H1 (cell line): ENCODE measurements at regions not wholly inside any gene's neighbourhood (a gene's known extent, or its start where the extent isn't known, plus 50 kb on each side); places are given as distances from the start of the nearest gene placed in this dataset.

Experiments
- CREB1 ChIP-seq: IDR thresholded peaks from 2 replicates; pipeline ENCODE4 v1.6.1; 2012; ENCODE audit warnings: inconsistent platforms
- GTF2F1 ChIP-seq: IDR thresholded peaks from 2 replicates; pipeline ENCODE4 v1.6.1; 2012; ENCODE audit warnings: low read depth, low read length, improper control_type of control experiment, borderline replicate concordance
- TBP ChIP-seq: IDR thresholded peaks from 2 replicates; pipeline ENCODE4 v1.6.1; 2011; ENCODE audit warnings: low read depth, low read length, improper control_type of control experiment
- TF ChIP-seq, protein P1 (sequence below): fragments of 300-600 bp; sonication (generic); IDR thresholded peaks from 2 replicates; pipeline ENCODE4 v1.7.1; 2012; ENCODE audit warnings: low read length, moderate library complexity, mild to moderate bottlenecking, inconsistent platforms; ENCODE audit not compliant: insufficient replicate concordance

- TF ChIP-seq, protein P1, sequence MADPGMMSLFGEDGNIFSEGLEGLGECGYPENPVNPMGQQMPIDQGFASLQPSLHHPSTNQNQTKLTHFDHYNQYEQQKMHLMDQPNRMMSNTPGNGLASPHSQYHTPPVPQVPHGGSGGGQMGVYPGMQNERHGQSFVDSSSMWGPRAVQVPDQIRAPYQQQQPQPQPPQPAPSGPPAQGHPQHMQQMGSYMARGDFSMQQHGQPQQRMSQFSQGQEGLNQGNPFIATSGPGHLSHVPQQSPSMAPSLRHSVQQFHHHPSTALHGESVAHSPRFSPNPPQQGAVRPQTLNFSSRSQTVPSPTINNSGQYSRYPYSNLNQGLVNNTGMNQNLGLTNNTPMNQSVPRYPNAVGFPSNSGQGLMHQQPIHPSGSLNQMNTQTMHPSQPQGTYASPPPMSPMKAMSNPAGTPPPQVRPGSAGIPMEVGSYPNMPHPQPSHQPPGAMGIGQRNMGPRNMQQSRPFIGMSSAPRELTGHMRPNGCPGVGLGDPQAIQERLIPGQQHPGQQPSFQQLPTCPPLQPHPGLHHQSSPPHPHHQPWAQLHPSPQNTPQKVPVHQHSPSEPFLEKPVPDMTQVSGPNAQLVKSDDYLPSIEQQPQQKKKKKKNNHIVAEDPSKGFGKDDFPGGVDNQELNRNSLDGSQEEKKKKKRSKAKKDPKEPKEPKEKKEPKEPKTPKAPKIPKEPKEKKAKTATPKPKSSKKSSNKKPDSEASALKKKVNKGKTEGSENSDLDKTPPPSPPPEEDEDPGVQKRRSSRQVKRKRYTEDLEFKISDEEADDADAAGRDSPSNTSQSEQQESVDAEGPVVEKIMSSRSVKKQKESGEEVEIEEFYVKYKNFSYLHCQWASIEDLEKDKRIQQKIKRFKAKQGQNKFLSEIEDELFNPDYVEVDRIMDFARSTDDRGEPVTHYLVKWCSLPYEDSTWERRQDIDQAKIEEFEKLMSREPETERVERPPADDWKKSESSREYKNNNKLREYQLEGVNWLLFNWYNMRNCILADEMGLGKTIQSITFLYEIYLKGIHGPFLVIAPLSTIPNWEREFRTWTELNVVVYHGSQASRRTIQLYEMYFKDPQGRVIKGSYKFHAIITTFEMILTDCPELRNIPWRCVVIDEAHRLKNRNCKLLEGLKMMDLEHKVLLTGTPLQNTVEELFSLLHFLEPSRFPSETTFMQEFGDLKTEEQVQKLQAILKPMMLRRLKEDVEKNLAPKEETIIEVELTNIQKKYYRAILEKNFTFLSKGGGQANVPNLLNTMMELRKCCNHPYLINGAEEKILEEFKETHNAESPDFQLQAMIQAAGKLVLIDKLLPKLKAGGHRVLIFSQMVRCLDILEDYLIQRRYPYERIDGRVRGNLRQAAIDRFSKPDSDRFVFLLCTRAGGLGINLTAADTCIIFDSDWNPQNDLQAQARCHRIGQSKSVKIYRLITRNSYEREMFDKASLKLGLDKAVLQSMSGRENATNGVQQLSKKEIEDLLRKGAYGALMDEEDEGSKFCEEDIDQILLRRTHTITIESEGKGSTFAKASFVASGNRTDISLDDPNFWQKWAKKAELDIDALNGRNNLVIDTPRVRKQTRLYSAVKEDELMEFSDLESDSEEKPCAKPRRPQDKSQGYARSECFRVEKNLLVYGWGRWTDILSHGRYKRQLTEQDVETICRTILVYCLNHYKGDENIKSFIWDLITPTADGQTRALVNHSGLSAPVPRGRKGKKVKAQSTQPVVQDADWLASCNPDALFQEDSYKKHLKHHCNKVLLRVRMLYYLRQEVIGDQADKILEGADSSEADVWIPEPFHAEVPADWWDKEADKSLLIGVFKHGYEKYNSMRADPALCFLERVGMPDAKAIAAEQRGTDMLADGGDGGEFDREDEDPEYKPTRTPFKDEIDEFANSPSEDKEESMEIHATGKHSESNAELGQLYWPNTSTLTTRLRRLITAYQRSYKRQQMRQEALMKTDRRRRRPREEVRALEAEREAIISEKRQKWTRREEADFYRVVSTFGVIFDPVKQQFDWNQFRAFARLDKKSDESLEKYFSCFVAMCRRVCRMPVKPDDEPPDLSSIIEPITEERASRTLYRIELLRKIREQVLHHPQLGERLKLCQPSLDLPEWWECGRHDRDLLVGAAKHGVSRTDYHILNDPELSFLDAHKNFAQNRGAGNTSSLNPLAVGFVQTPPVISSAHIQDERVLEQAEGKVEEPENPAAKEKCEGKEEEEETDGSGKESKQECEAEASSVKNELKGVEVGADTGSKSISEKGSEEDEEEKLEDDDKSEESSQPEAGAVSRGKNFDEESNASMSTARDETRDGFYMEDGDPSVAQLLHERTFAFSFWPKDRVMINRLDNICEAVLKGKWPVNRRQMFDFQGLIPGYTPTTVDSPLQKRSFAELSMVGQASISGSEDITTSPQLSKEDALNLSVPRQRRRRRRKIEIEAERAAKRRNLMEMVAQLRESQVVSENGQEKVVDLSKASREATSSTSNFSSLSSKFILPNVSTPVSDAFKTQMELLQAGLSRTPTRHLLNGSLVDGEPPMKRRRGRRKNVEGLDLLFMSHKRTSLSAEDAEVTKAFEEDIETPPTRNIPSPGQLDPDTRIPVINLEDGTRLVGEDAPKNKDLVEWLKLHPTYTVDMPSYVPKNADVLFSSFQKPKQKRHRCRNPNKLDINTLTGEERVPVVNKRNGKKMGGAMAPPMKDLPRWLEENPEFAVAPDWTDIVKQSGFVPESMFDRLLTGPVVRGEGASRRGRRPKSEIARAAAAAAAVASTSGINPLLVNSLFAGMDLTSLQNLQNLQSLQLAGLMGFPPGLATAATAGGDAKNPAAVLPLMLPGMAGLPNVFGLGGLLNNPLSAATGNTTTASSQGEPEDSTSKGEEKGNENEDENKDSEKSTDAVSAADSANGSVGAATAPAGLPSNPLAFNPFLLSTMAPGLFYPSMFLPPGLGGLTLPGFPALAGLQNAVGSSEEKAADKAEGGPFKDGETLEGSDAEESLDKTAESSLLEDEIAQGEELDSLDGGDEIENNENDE: no peak
- TF ChIP-seq CREB1: no peak
- no peak for TF ChIP-seq TBP
- TF ChIP-seq GTF2F1: no peak
These were observed 61.2 kb upstream of the VASH1 start (continued) for GRCh38 chr14:76699939-76700590.
